WTC11 (cell line): ENCODE measurements at regions not wholly inside any gene's neighbourhood (a gene's known extent, or its start where the extent isn't known, plus 50 kb on each side); places are given as distances from the start of the nearest gene placed in this dataset.
A peak's percentile ranks its signal among the peaks of the same experiment; 100 is the strongest.

Experiments used
- ATAC-seq: fragments of 200-7000 bp; cut with Tn5 transposase; 2 replicates; pipeline ENCODE4 v1.10.0; 2021; ENCODE audit warnings: mild to moderate bottlenecking, moderate library complexity
- CTCF ChIA-PET: fragments of 300-600 bp; sonication (Branson Sonifier 250); formaldehyde crosslinking; loops from one replicate; lab custom pipeline; 2021; ENCODE audit warnings: antibody characterized with exemption; lab: Charles Lee
- POLR2A ChIA-PET: fragments of 350-600 bp; sonication (Branson Sonifier 250); formaldehyde crosslinking; loops from one replicate; lab custom pipeline; 2021; ENCODE audit warnings: antibody characterized with exemption; lab: Charles Lee
- DNase-seq: peaks from one replicate; pipeline ENCODE4 v3.0.0; 2021; ENCODE audit warnings: low spot score
- H3K27ac Mint-ChIP-seq: 2 replicates; pipeline ENCODE4 v1.8.0; 2021; ENCODE audit warnings: mixed read lengths
- H3K27me3 Mint-ChIP-seq: 2 replicates; pipeline ENCODE4 v1.8.0; 2021; ENCODE audit warnings: low read depth, mild to moderate bottlenecking, moderate library complexity, mixed read lengths
- H3K36me3 Mint-ChIP-seq: 2 replicates; pipeline ENCODE4 v1.8.0; 2021; ENCODE audit warnings: mixed read lengths
- H3K4me1 Mint-ChIP-seq: 2 replicates; pipeline ENCODE4 v1.8.0; 2022; ENCODE audit warnings: mixed read lengths
- H3K4me3 Mint-ChIP-seq: 2 replicates; pipeline ENCODE4 v1.8.0; 2021; ENCODE audit warnings: mild to moderate bottlenecking, moderate library complexity, mixed read lengths
- H3K9me3 Mint-ChIP-seq: 2 replicates; pipeline ENCODE4 v1.8.0; 2021; ENCODE audit warnings: mixed read lengths
- AR ChIP-seq: fragments of 250-450 bp; sonication (Bioruptor Pico); IDR thresholded peaks from 2 replicates; pipeline ENCODE4 v1.9.0; 2021; ENCODE audit warnings: mild to moderate bottlenecking
- ATF1 ChIP-seq: sonication (generic); formaldehyde crosslinking; IDR thresholded peaks from 2 replicates; pipeline ENCODE4 v1.8.1; 2023; ENCODE audit warnings: mild to moderate bottlenecking, moderate library complexity, missing genetic modification reagents
- ATF3 ChIP-seq: sonication (generic); formaldehyde crosslinking; conservative IDR thresholded peaks from 2 replicates; pipeline ENCODE4 v1.8.1; 2022; ENCODE audit warnings: mild to moderate bottlenecking, missing genetic modification reagents
- CBFB ChIP-seq: sonication (generic); formaldehyde crosslinking; IDR thresholded peaks from 2 replicates; pipeline ENCODE4 v1.8.1; 2022; ENCODE audit warnings: mild to moderate bottlenecking, low read depth, missing genetic modification reagents
- CREB1 ChIP-seq: sonication (generic); formaldehyde crosslinking; IDR thresholded peaks from 2 replicates; pipeline ENCODE4 v1.8.0; 2023; ENCODE audit warnings: mild to moderate bottlenecking, missing genetic modification reagents
- E2F4 ChIP-seq: sonication (generic); formaldehyde crosslinking; IDR thresholded peaks from 2 replicates; pipeline ENCODE4 v1.8.1; 2022; ENCODE audit warnings: low read depth, mild to moderate bottlenecking, moderate library complexity, missing genetic modification reagents, borderline replicate concordance
- ETV6 ChIP-seq: sonication (generic); formaldehyde crosslinking; IDR thresholded peaks from 2 replicates; pipeline ENCODE4 v1.8.1; 2022; ENCODE audit warnings: mild to moderate bottlenecking, missing genetic modification reagents
- GRHL2 ChIP-seq: fragments of 250-450 bp; sonication (Bioruptor Pico); IDR thresholded peaks from 2 replicates; pipeline ENCODE4 v1.8.0; 2022; ENCODE audit warnings: mild to moderate bottlenecking, moderate library complexity; ENCODE audit not compliant: insufficient replicate concordance, severe bottlenecking
- GTF2I ChIP-seq: fragments of 250-450 bp; sonication (Bioruptor Pico); conservative IDR thresholded peaks from 2 replicates; pipeline ENCODE4 v1.4.0; 2021; ENCODE audit warnings: mild to moderate bottlenecking
- HMGXB4 ChIP-seq: sonication (generic); formaldehyde crosslinking; IDR thresholded peaks from 2 replicates; pipeline ENCODE4 v1.8.1; 2023; ENCODE audit warnings: mild to moderate bottlenecking, moderate library complexity, missing genetic modification reagents
- JAZF1 ChIP-seq: fragments of 250-450 bp; sonication (Bioruptor Pico); IDR thresholded peaks from 2 replicates; pipeline ENCODE4 v1.9.0; 2021; ENCODE audit warnings: moderate library complexity, mild to moderate bottlenecking, inconsistent platforms
- KAT7 ChIP-seq: sonication (generic); formaldehyde crosslinking; IDR thresholded peaks from 2 replicates; pipeline ENCODE4 v1.8.1; 2023; ENCODE audit warnings: missing genetic modification reagents, mild to moderate bottlenecking, borderline replicate concordance
- NR2C2 ChIP-seq: sonication (generic); formaldehyde crosslinking; IDR thresholded peaks from 2 replicates; pipeline ENCODE4 v1.8.0; 2022; ENCODE audit warnings: mild to moderate bottlenecking, missing genetic modification reagents
- RORB ChIP-seq: fragments of 250-450 bp; sonication (Bioruptor Pico); IDR thresholded peaks from 2 replicates; pipeline ENCODE4 v1.9.0; 2021; ENCODE audit warnings: mild to moderate bottlenecking
- SMAD3 ChIP-seq: sonication (generic); formaldehyde crosslinking; IDR thresholded peaks from 2 replicates; pipeline ENCODE4 v1.8.0; 2022; ENCODE audit warnings: missing genetic modification reagents, mild to moderate bottlenecking, borderline replicate concordance
- SP1 ChIP-seq: sonication (generic); formaldehyde crosslinking; conservative IDR thresholded peaks from 2 replicates; pipeline ENCODE4 v1.8.1; 2022; ENCODE audit warnings: missing genetic modification reagents
- TP53 ChIP-seq: sonication (generic); formaldehyde crosslinking; IDR thresholded peaks from 2 replicates; pipeline ENCODE4 v1.8.1; 2023; ENCODE audit warnings: mild to moderate bottlenecking, missing genetic modification reagents
- ZBTB43 ChIP-seq: sonication (generic); formaldehyde crosslinking; IDR thresholded peaks from 2 replicates; pipeline ENCODE4 v1.8.1; 2023; ENCODE audit warnings: mild to moderate bottlenecking, missing genetic modification reagents
- ZNF263 ChIP-seq: sonication (generic); formaldehyde crosslinking; IDR thresholded peaks from 2 replicates; pipeline ENCODE4 v1.8.1; 2022; ENCODE audit warnings: low read depth, mild to moderate bottlenecking, moderate library complexity, missing genetic modification reagents
- ZNF416 ChIP-seq: fragments of 250-450 bp; sonication (Bioruptor Pico); IDR thresholded peaks from 2 replicates; pipeline ENCODE4 v1.9.0; 2021; ENCODE audit warnings: mild to moderate bottlenecking, inconsistent platforms

GRCh38 chr12:73625226-73625625, 912.4 kb upstream of the ATXN7L3B start:
- H3K27me3 Mint-ChIP-seq = no peaks in the 10 kb centered on the region
- peaks cover 18% of the 10 kb centered on the region for H3K4me1 Mint-ChIP-seq
- CTCF ChIA-PET = no interaction called here

GRCh38 chr12:73629171-73629570, 908.5 kb upstream of the ATXN7L3B start:
- ChIA-PET CTCF (no interaction called here), POLR2A (no interaction called here)
- DNase-seq (no peak), ATAC-seq (no peak)
- Mint-ChIP-seq H3K36me3 (no peaks in the 10 kb centered on the region), H3K27ac (peak overlapping the region; percentile 32; the same call in 1 of the 2 replicates), H3K4me3 (no peak overlapping the region), H3K4me1 (peaks cover 44% of the 10 kb centered on the region), H3K27me3 (no peaks in the 10 kb centered on the region), H3K9me3 (no peaks in the 10 kb centered on the region)
- TF ChIP-seq HMGXB4 (CRISPR knock-in tag) (no peak), TP53 (CRISPR knock-in tag) (no peak), RORB (CRISPR knock-in tag) (no peak), KAT7 (CRISPR knock-in tag) (no peak), ZBTB43 (no peak), ETV6 (CRISPR knock-in tag) (no peak), ZNF263 (CRISPR knock-in tag) (no peak), CBFB (CRISPR knock-in tag) (no peak), ZNF416 (CRISPR knock-in tag) (no peak), ATF1 (CRISPR knock-in tag) (no peak)

More at GRCh38 chr12:73625226-73625625, 912.4 kb upstream of the ATXN7L3B start:
- DNase-seq = no peak
- no peak overlapping the region for H3K4me3 Mint-ChIP-seq
- H3K9me3 Mint-ChIP-seq = peaks cover 11% of the 10 kb centered on the region
- no peak for TF ChIP-seq GRHL2 (CRISPR knock-in tag)
- TF ChIP-seq, all 79 proteins: peak for 0
- Mint-ChIP-seq H3K36me3 (no peaks in the 10 kb centered on the region), H3K27ac (no peak overlapping the region)
- no peak for ATAC-seq
- POLR2A ChIA-PET = no interaction called here

GRCh38 chr12:73629893-73630831, 907.5 kb upstream of the ATXN7L3B start:
- H3K27ac Mint-ChIP-seq = peak overlapping the region; percentile 85
- no peaks in the 10 kb centered on the region for H3K27me3 Mint-ChIP-seq
- H3K4me1 Mint-ChIP-seq = peaks cover 44% of the 10 kb centered on the region
- H3K4me3 Mint-ChIP-seq = peak overlapping the region; percentile 48
- CTCF ChIA-PET = interaction anchor here (0.8 kb wide), 1 partner anchor 26 kb away, joined by 3 read pairs; no protein-coding TSS in a partner anchor
- DNase-seq (peak; percentile 16), ATAC-seq (peak; percentile 88)
- no peaks in the 10 kb centered on the region for H3K36me3 Mint-ChIP-seq
- no peaks in the 10 kb centered on the region for H3K9me3 Mint-ChIP-seq
- POLR2A ChIA-PET = interaction anchor here (0.5 to 0.6 kb wide), 2 partner anchors 521 to 789 kb away, joined by 4 to 9 read pairs; no protein-coding TSS in a partner anchor
- TF ChIP-seq SMAD3 (CRISPR knock-in tag) (no peak), GTF2I (CRISPR knock-in tag) (no peak), AR (CRISPR knock-in tag) (no peak), NR2C2 (CRISPR knock-in tag) (no peak), CREB1 (no peak), ATF3 (CRISPR knock-in tag) (no peak), E2F4 (CRISPR knock-in tag) (no peak), SP1 (CRISPR knock-in tag) (no peak), JAZF1 (CRISPR knock-in tag) (no peak), ETV6 (CRISPR knock-in tag) (no peak), GRHL2 (CRISPR knock-in tag) (no peak), ZNF263 (CRISPR knock-in tag) (no peak)
